GM18873 (cell line): ENCODE measurements at regions not wholly inside any gene's neighbourhood (a gene's known extent, or its start where the extent isn't known, plus 50 kb on each side); places are given as distances from the start of the nearest gene placed in this dataset.
A peak's percentile ranks its signal among the peaks of the same experiment; 100 is the strongest.
"Not testable (repeated sequence)": the region's sequence is repeated elsewhere in the genome, so short reads cannot be mapped to it uniquely, and the experiment has no call there.

ENCODE experiments used
- ATAC-seq: cut with Tn5 transposase; IDR thresholded peaks from one replicate; pipeline ENCODE4 v1.9.1; 2021; ENCODE audit warnings: mild to moderate bottlenecking, moderate library complexity, moderate number of reproducible peaks; ENCODE audit not compliant: unreplicated experiment, low FRiP score

DNA sequence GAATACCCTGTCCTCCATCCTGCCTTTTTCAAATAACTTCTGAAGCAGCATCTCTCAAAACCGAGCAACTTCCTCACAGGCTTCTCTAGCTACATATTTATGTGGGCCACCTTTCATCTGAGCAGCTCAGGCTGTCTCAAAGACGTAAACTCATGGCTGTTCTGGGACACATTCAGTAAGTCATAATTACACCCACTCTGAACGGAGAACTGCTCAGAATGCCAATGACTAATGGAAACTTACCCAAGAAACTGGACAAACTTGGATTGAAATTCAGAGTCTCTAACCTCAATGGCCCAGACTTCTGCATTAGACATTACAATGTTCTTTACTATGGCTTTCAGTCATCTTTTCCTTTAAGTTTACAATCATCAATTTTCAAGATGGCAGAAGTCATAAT lies 145.2 kb downstream of the RAD51AP2 start:
- ATAC-seq = no peak

GRCh38 chr2:17363846-17364245 lies 154.4 kb downstream of the RAD51AP2 start:
- ATAC-seq = no peak

GRCh38 chr2:17362956-17363355 lies 155.3 kb downstream of the RAD51AP2 start:
- no peak for ATAC-seq

GRCh38 chr2:17355608-17356329 lies 162.5 kb downstream of the RAD51AP2 start:
- ATAC-seq = peak; percentile 90

GRCh38 chr2:17353263-17353662 lies 165.0 kb downstream of the RAD51AP2 start:
- ATAC-seq = no peak

- not testable (repeated sequence) for ATAC-seq
These were observed 175.5 kb downstream of the RAD51AP2 start for GRCh38 chr2:17342692-17343091.

GRCh38 chr2:17337507-17337906 lies 180.7 kb downstream of the RAD51AP2 start:
- ATAC-seq = no peak

DNA sequence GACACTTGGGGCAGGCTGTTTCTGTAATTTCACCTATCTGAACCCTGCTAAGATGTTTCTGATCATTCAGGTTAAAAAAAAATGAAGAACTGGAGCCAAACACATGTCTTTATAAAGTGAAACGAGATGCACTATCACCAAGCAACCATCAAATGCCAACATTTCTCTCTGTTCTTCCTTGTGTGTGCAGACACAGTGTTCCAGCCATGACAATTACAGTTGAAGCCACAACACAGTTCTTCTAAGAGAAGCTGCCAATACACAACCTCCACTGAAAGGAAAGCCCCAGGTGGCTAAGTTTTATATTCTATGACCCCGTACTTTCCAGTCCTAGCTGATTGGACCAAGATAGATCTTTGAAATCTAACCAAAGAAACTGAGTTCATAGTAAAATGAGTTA lies 181.8 kb downstream of the RAD51AP2 start:
- no peak for ATAC-seq

DNA sequence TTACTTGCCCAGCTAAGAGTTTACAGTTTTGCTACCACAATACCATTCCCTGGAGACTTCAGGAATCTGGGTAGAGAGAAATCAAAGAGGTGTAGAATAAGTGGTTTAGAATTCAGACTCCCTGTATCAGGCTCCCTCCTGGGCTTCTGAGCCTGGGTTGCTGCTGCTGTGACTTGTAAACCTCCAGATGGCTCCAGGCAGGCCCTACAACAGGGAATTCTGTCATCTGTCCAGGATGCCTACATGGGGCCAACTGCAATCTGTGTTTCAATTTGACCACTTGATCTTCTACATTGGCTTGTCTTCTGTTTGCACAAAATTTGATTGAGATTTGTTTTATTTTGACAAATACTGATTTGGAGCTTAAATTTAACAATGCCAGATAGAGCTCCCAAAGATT lies 183.9 kb downstream of the RAD51AP2 start:
- no peak for ATAC-seq

- no peak for ATAC-seq
These were observed 186.6 kb downstream of the RAD51AP2 start for GRCh38 chr2:17331636-17332035.

DNA sequence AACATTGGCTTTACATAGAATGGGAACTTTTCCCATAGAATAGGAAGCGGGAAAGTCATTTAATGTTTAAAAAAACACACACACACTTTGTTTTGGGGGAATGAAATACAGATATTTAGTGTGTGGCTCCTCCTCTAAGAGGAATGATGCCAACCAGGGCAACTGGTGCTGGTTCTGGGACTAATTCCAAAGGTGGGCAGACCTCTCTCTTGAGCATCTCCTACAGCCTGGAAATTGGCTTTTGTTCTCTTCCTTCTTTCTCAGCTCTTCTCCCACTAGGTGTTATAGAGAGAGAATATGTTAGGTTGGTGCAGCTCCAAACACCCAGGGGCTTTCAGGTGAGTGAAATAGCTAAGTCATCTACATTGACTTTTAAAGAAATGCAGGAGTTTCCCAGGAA lies 190.1 kb downstream of the RAD51AP2 start:
- ATAC-seq = no peak

- ATAC-seq = no peak
These were observed 190.6 kb downstream of the RAD51AP2 start for GRCh38 chr2:17327649-17328048.

DNA sequence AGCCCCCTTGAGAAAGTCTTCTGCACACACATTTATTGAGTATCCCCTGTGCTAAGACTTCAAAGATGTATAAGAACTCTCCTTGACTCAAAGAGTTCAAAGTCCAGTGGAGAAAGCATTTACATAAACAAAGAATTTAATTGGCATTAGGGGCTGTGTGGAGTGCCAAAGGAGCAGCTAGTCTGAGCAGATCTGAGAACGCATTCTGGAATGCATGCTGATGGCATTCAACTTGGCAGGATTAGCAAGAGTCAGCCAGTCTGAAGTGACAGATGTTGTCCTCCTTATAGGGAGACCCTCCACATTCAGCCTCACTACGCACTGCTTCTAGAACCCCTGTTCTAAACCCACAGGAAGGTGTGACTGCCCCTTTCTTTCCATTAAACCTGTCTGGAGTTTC lies 191.5 kb downstream of the RAD51AP2 start:
- ATAC-seq = no peak

GRCh38 chr2:17323697-17324096 lies 194.5 kb downstream of the RAD51AP2 start:
- no peak for ATAC-seq

DNA sequence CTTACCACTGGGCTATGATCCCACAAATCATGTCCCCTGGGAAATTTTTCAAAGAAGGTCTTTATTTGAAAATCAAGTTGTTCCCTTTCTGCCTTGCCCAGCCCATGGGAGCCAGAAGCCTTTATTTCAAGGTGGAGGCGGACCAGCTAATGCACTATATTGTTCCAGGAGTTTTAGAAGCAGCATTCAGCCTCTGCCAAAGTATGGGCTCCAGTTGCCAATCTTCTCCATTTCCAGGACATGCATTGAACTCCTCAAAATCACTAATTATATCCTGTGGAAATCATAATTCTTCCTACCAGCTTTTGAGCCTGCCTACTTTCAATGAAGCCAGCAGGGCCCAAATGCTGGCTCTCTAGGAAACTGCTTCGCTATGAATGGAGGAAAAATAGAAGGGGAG lies 195.8 kb downstream of the RAD51AP2 start:
- ATAC-seq = no peak

GRCh38 chr2:17319090-17319489 lies 199.2 kb downstream of the RAD51AP2 start:
- ATAC-seq = no peak

GRCh38 chr2:17318013-17318412 lies 200.2 kb downstream of the RAD51AP2 start:
- ATAC-seq = no peak

DNA sequence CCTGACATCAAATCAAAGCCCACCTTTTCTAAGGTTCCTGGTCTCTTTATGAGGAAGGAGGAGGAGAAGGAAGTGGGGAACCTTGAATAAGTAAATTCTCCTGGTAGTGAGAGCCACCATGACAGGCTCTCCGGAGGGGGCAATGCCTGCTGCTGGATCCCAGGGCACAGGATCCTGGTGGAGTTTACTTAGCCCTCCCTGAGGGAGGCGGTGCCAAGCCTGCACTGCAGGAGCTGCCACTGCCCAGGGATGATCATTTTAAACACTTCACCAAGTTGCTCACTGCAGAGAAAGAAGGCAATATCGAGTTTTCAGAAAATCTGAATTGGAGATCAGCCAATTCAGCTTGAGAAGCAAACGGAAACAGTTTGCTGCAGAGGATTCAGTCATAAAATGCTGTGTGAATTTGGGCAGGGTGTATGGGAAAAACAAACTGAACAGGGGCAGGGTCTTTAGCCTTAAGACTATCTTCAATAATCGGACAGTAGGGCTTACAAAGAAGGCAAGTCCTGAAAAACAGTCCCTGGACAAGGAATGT lies 200.7 kb downstream of the RAD51AP2 start:
- ATAC-seq = no peak

- no peak for ATAC-seq
These were observed 205.0 kb downstream of the RAD51AP2 start for GRCh38 chr2:17313261-17313660.

DNA sequence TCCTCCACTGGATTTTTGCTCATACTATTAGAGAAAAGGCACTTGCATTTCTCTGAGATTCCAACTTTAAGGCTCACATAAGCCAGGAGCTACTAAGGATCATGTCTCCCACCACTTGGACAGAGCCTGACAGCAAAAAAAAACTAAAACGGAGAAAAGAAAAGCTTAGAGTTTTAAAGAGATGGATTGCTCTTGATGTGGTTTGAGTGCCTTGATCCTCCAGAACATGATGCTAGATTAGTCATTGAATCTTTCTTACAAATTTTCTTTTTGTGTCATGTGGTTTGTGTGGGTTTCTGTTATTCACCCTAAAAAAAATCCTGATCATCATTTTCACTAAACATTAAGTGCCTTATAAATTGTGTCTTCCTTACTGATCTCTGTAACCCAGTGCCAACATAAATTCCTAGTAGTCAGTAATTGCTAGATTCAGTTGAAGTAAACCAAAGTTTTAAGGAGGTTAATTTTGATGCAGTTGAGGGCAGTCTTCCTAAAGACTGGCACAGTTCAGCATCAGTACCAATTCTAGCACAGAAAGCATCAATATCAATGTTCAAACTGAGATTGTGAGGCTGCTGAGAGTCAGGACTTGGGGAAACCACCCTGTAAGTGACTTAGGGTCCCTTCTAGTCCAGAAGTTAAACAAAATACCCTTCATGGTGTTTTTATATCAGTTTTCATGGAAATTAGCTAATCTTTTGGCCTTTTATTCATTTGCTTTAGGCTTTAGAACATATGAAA lies 206.3 kb downstream of the RAD51AP2 start:
- ATAC-seq = no peak

GRCh38 chr2:17311106-17311619 lies 207.1 kb downstream of the RAD51AP2 start:
- ATAC-seq = no peak
